Endothelial cell of umbilical vein (primary cell): ENCODE measurements at regions not wholly inside any gene's neighbourhood (a gene's known extent, or its start where the extent isn't known, plus 50 kb on each side); places are given as distances from the start of the nearest gene placed in this dataset.

Experiments used
- BruUV-seq: library from RNA; stranded (reverse); fragments of 400-500 nt; replicated peaks from 2 replicates; lab custom pipeline; 2021; lab: Mats Ljungman, UMichigan
- CTCF ChIA-PET: fragments of 300-600, 350-600 bp; sonication (Branson Sonifier 250); formaldehyde crosslinking; loops from one replicate; lab custom pipeline; 2021; ENCODE audit warnings: antibody characterized with exemption, inconsistent platforms; lab: Charles Lee
- POLR2A ChIA-PET: fragments of 300-600, 350-600 bp; sonication (Branson Sonifier 250); formaldehyde crosslinking; loops from one replicate; lab custom pipeline; 2021; ENCODE audit warnings: antibody characterized with exemption, inconsistent platforms; lab: Charles Lee
- DNase-seq: peaks from one replicate; pipeline ENCODE4 v3.0.0-alpha.2; 2011; ENCODE audit warnings: low read depth, low spot score
- FAIRE-seq: peaks from 2 replicates; lab custom pipeline; 2011; peaks lifted over from hg19 to GRCh38; lab: Jason Lieb, UNC
- H2AFZ ChIP-seq: 2 replicates; pipeline ENCODE4 v1.6.0; 2012; ENCODE audit warnings: low read depth, low read length, control low read depth, inconsistent platforms
- H3K27ac ChIP-seq: 2 replicates; pipeline ENCODE4 v1.5.1; 2011; ENCODE audit warnings: low read depth, mild to moderate bottlenecking, control low read depth, low read length, moderate library complexity; ENCODE audit not compliant: insufficient read depth
- H3K27me3 ChIP-seq, 2 experiments: 2 replicates each; pipeline versions ENCODE4 v1.6.0 to v1.6.1; 2011; ENCODE audit warnings: low read length in 2 of 2, mixed read lengths in 1 of 2; ENCODE audit not compliant: control insufficient read depth in 2 of 2, insufficient read depth in 2 of 2
- H3K36me3 ChIP-seq, 2 experiments: 2 replicates in 1 of 2; 3 replicates in 1 of 2; pipeline ENCODE4 v1.5.1; 2011; ENCODE audit warnings: low read length in 2 of 2, mild to moderate bottlenecking in 1 of 2, moderate library complexity in 1 of 2; ENCODE audit not compliant: control insufficient read depth in 2 of 2, insufficient read depth in 2 of 2; ENCODE audit errors: extremely low read depth in 1 of 2
- H3K4me1 ChIP-seq: 3 replicates; pipeline ENCODE4 v1.5.1; 2011; ENCODE audit warnings: mild to moderate bottlenecking, low read length; ENCODE audit not compliant: control insufficient read depth, insufficient read depth; ENCODE audit errors: extremely low read depth
- H3K4me2 ChIP-seq: 2 replicates; pipeline ENCODE4 v1.6.1; 2011; ENCODE audit warnings: low read length, control low read depth, mixed read lengths; ENCODE audit not compliant: insufficient read depth
- H3K4me3 ChIP-seq, 3 experiments: fragments of 200-600 bp in 1 of 3; sonication (generic), shearing (Covaris generic) in 1 of 3; replicated peaks in 1 of 3; 2 replicates each; pipeline ENCODE4 v1.5.1; 2011 to 2016; ENCODE audit warnings: control low read depth in 3 of 3, low read length in 3 of 3, mild to moderate bottlenecking in 2 of 3, inconsistent platforms in 1 of 3, low read depth in 1 of 3, moderate library complexity in 1 of 3; ENCODE audit not compliant: insufficient read depth in 1 of 3
- H3K79me2 ChIP-seq: 2 replicates; pipeline ENCODE4 v1.6.0; 2012; ENCODE audit warnings: low read length, inconsistent platforms; ENCODE audit not compliant: control insufficient read depth, insufficient read depth
- H3K9ac ChIP-seq: replicated peaks from 2 replicates; pipeline ENCODE3; 2011; ENCODE audit warnings: low read length, control low read depth; ENCODE audit not compliant: insufficient read depth; ENCODE audit errors: extremely low read depth
- H3K9me1 ChIP-seq: replicated peaks from 3 replicates; pipeline ENCODE4 v1.6.0; 2011; ENCODE audit warnings: mild to moderate bottlenecking, low read length; ENCODE audit not compliant: control insufficient read depth, insufficient read depth; ENCODE audit errors: extremely low read depth
- H3K9me3 ChIP-seq: replicated peaks from 2 replicates; pipeline ENCODE4 v1.5.1; 2012; ENCODE audit warnings: low read length, inconsistent platforms; ENCODE audit not compliant: control insufficient read depth, insufficient read depth
- H4K20me1 ChIP-seq: replicated peaks from 2 replicates; pipeline ENCODE3; 2011; ENCODE audit warnings: mild to moderate bottlenecking, low read length; ENCODE audit not compliant: control insufficient read depth, insufficient read depth; ENCODE audit errors: extremely low read depth
- EZH2 ChIP-seq: IDR thresholded peaks from 2 replicates; pipeline ENCODE4 v1.6.1; 2012; ENCODE audit warnings: borderline replicate concordance, low read depth, mild to moderate bottlenecking, moderate library complexity, low read length, inconsistent platforms; ENCODE audit not compliant: severe bottlenecking
- FOS ChIP-seq: IDR thresholded peaks from 2 replicates; pipeline ENCODE4 v1.6.1; 2011; ENCODE audit warnings: mild to moderate bottlenecking, low read length, moderate library complexity, borderline replicate concordance; ENCODE audit not compliant: insufficient read depth
- GATA2 ChIP-seq: IDR thresholded peaks from 2 replicates; pipeline ENCODE4 v1.7.0; 2011; ENCODE audit warnings: low read depth, mild to moderate bottlenecking, moderate library complexity, mixed read lengths, low read length; ENCODE audit not compliant: insufficient read length, insufficient read depth
- JUN ChIP-seq: IDR thresholded peaks from 2 replicates; pipeline ENCODE4 v1.6.1; 2011; ENCODE audit warnings: borderline replicate concordance, low read depth; ENCODE audit not compliant: insufficient read length, insufficient read depth
- MYC ChIP-seq: IDR thresholded peaks from one replicate; pipeline ENCODE4 v1.6.1; 2011; ENCODE audit warnings: mild to moderate bottlenecking, low read depth, low read length
- POLR2A ChIP-seq: IDR thresholded peaks from 2 replicates; pipeline ENCODE4 v1.6.1; 2012; ENCODE audit warnings: low read depth, mild to moderate bottlenecking, control low read depth, low read length
- POLR2AphosphoS5 ChIP-seq: IDR thresholded peaks from 2 replicates; pipeline ENCODE4 v1.6.1; 2012; ENCODE audit warnings: low read depth, mild to moderate bottlenecking, control low read depth, low read length, moderate library complexity; ENCODE audit not compliant: insufficient read depth
- dilution Hi-C: fragments of 300-500 bp; cut with MboI; formaldehyde crosslinking; loops from one replicate; pipeline ENCODE4 v1.15.0; 2019; ENCODE audit warnings: low sequenced_read_pairs; ENCODE audit not compliant: extremely low pct_ligation_motif_present
- intact Hi-C: fragments of 100-400 bp; cut with micrococcal nuclease; formaldehyde crosslinking; loops from one replicate; pipeline ENCODE4 v1.10.0; 2022
- TF ChIP-seq, protein P1 (sequence below): IDR thresholded peaks from 2 replicates; pipeline ENCODE4 v1.6.1; 2011; ENCODE audit not compliant: insufficient read depth, insufficient read length
- TF ChIP-seq, protein P2 (sequence below), 2 donors: IDR thresholded peaks; 1 replicate in 1 of 2; 2 replicates in 1 of 2; pipeline ENCODE4 v1.5.1; 2011; ENCODE audit warnings: low read length in 2 of 2, mild to moderate bottlenecking in 2 of 2, moderate library complexity in 2 of 2, control low read depth in 1 of 2, inconsistent platforms in 1 of 2, low read depth in 1 of 2; ENCODE audit not compliant: insufficient read depth in 1 of 2; ENCODE audit errors: extremely low read depth in 1 of 2

DNA sequence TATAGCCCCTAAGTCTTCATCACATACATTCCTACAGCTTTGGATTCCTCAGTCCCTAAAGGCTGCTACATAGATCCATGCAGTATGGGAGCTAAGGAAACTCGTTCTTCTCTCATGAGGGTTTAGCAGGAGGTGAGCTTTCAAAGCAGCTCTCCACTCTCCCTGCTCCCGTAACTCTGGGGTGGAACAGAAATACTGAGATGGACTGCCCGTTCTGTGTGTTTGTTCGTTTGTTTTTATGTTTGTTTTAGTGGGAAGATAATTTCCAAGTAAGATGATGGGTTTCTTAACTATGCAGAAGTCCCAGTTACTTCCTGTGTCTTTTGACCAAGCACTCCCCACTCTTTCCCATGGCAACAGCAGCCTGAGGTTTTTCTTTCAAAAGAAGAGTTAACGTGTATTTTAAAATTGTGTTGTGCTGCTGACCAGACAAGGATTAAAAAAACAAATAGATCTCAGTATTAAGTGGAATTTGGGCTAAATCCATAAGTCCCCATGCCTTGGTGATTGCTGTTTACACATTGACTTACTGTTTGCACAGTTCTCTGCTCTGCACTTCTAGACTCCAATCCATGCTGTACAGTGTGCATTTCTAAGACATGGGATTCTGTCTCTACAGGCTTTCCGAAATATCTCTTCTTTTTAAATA is 156.4 kb upstream of the SH3BP4 start:
- no peak overlapping the region for H3K9ac ChIP-seq
- no peak overlapping the region for H3K4me3 ChIP-seq
- CTCF ChIA-PET, result interaction anchor here (1.0 to 1.3 kb wide), 2 partner anchors 25 to 322 kb away, joined by 3 read pairs; no protein-coding TSS in a partner anchor
- no peak overlapping the region for H2AFZ ChIP-seq
- H3K4me2 ChIP-seq, result no peak overlapping the region
- POLR2A ChIA-PET, result no interaction called here
- dilution Hi-C loops (no loop called here), intact Hi-C loops (no loop called here)
- no peaks in the 10 kb centered on the region for H3K9me1 ChIP-seq
- DNase-seq (no peak), FAIRE-seq (no peak)
- H3K79me2 ChIP-seq, result no peaks in the 10 kb centered on the region
- H3K36me3 ChIP-seq, result no peaks in the 10 kb centered on the region
- no peaks in the 10 kb centered on the region for H3K9me3 ChIP-seq
- H4K20me1 ChIP-seq, result no peaks in the 10 kb centered on the region
- no TSS peak for BruUV-seq
- H3K27me3 ChIP-seq, result peaks cover 17 to 20% of the 10 kb centered on the region in 2 experiments
- H3K4me1 ChIP-seq, result no peaks in the 10 kb centered on the region
- TF ChIP-seq EZH2 (no peak), JUN (no peak), GATA2 (no peak), POLR2A (no peak), FOS (no peak), POLR2AphosphoS5 (no peak), MYC (no peak)
- TF ChIP-seq, protein P1, sequence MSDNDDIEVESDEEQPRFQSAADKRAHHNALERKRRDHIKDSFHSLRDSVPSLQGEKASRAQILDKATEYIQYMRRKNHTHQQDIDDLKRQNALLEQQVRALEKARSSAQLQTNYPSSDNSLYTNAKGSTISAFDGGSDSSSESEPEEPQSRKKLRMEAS, result no peak
- H3K27ac ChIP-seq, result no peak overlapping the region

DNA sequence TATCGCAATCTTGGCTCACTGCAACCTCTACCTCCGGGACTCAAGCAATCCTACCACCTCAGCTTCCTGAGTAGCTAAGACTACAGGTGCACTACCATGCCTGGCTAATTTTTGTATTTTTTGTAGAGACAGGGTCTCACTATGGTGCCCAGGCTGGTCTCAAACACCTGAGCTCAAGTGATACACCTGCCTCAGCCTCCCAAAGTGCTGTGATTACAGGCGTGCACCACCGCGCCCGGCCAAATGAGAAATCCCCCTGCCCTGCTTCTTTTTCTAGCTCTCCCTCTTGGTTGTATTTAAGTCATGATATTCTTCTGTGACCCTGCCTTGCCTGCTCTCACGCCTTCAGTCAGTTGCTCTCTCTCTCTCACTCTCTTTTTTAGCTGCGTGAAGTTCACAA is 157.0 kb upstream of the SH3BP4 start:
- ChIA-PET CTCF (no interaction called here), POLR2A (no interaction called here)
- Histone ChIP-seq H4K20me1 (no peaks in the 10 kb centered on the region), H3K4me1 (no peaks in the 10 kb centered on the region), H3K36me3 (no peaks in the 10 kb centered on the region), H3K79me2 (no peaks in the 10 kb centered on the region), H3K9me1 (no peaks in the 10 kb centered on the region), H3K9me3 (no peaks in the 10 kb centered on the region), H3K4me3 (no peak overlapping the region), H2AFZ (no peak overlapping the region), H3K27ac (no peak overlapping the region), H3K4me2 (no peak overlapping the region), H3K27me3 (peaks cover 17 to 18% of the 10 kb centered on the region in 2 experiments), H3K9ac (no peak overlapping the region)
- no peak for DNase-seq
- TF ChIP-seq POLR2A (no peak), GATA2 (no peak), POLR2AphosphoS5 (no peak), FOS (no peak), JUN (no peak), EZH2 (no peak), MYC (no peak)
- TF ChIP-seq, protein P1, result no peak
- TF ChIP-seq, protein P2, sequence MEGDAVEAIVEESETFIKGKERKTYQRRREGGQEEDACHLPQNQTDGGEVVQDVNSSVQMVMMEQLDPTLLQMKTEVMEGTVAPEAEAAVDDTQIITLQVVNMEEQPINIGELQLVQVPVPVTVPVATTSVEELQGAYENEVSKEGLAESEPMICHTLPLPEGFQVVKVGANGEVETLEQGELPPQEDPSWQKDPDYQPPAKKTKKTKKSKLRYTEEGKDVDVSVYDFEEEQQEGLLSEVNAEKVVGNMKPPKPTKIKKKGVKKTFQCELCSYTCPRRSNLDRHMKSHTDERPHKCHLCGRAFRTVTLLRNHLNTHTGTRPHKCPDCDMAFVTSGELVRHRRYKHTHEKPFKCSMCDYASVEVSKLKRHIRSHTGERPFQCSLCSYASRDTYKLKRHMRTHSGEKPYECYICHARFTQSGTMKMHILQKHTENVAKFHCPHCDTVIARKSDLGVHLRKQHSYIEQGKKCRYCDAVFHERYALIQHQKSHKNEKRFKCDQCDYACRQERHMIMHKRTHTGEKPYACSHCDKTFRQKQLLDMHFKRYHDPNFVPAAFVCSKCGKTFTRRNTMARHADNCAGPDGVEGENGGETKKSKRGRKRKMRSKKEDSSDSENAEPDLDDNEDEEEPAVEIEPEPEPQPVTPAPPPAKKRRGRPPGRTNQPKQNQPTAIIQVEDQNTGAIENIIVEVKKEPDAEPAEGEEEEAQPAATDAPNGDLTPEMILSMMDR (IDR thresholded peaks at IDR 0.05; ENCODE audit: extremely low read depth in 1 of 2, insufficient read depth in 1 of 2, low read depth in 1 of 2, low read length in 2 of 2), result no peak
- BruUV-seq, result no TSS peak
- dilution Hi-C loops, result no loop called here
- FAIRE-seq, result no peak
- intact Hi-C loops, result no loop called here
